HG03342 (cell line): ENCODE measurements at regions not wholly inside any gene's neighbourhood (a gene's known extent, or its start where the extent isn't known, plus 50 kb on each side); places are given as distances from the start of the nearest gene placed in this dataset.
"Not testable (repeated sequence)": the region's sequence is repeated elsewhere in the genome, so short reads cannot be mapped to it uniquely, and the experiment has no call there.

Source experiments
- ATAC-seq: cut with Tn5 transposase; IDR thresholded peaks from one replicate; pipeline ENCODE4 v1.9.1; 2021; ENCODE audit warnings: mild to moderate bottlenecking, moderate library complexity; ENCODE audit not compliant: unreplicated experiment

DNA sequence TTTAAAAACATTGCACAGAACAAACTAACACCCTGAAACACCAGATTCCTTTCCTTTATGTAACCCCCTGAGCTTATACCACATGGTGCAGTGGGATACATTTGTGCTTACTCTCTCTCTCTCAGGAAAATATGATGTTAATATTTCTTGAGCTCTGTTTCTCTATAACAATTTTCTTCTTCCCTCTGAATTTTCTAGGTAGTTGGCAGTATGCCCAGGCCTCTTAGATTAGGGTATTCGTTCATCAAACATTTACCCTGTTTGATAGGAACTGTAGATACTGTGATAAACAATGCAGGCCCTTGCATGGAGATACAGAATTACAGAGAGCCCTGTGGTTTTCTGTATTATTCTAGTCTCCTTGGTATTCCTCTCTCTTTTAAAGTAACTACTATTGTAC, 567.8 kb downstream of the IPMK start:
- ATAC-seq = no peak

DNA sequence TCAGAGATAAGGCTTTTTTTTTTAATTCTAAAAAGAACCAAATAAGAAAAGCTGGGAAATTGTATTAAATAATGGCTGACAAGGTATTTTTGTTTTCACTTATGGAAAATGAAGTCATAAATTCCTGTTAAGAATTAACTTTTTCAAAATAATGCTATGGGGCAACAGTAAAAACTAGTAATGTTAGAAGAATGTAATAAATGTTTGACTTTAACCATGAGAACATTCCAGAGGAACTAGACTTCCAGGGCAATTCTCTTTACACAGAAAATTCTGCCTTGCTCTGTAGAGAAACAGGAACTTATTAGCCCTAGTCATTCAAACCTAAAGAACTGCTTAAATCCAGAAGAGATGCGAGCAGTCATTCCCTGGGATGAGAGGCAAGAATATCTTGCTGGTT, 571.1 kb downstream of the IPMK start:
- no peak for ATAC-seq

DNA sequence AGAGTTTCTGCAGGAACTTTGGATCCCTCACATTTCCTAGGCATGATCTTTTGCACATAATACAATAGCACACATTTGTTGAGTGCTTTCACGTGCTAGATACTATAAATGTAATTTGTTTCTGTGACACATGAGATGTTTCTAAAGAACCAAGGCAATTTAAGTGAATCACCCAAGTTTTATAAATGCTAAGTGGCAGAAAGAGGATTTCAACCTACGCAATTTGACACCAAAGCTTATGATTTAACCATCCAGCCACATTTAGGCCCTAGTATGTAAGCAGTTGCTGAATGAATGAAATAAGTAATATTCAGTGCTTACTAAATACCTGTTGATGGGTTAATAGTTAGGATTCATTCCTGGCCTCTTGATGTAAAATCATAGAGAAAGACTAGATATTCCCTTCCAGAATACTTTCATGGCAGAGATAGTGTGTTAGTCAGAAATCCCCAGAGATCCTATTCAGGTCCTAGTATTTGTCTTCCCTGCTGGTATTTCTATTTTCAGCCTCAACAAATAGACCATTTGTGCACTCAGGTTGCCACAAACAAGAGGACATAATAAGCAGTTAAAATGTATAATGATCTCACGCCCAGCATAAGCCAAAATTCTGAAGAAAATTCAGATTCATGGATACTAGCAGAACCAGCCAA, 572.6 kb downstream of the IPMK start:
- ATAC-seq = no peak

DNA sequence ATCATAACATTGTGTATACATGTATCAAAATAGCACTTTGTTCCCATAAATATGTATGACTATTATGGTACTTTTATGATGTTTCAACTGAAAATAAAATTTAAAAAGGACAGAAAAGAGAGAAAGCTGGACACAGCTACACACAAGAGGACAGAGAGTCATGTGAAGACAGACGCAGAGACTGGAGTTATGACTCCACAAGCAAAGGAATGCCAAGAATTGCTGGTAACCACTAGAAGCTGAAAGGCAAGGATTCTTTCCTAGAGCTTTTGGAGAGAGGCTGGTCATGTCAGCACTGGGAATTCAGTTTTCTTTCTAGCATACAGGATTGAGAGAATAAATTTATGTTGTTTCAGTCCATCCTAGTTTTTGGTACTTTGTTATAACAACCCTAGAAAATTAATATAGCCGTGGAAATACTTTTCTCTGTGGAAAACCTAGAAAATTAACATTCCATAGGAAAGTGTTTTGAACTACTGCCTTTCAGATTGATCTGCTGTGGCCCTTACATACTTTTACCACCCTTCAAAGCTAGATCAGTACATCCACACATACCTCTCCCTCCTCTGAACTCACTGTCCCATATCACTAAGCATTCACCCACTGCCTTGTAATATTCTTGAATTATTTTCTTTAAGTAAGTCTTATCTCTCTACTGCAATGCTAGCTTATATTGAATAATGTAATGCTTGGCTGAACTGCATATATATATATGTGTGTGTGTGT, 575.3 kb downstream of the IPMK start:
- no peak for ATAC-seq

DNA sequence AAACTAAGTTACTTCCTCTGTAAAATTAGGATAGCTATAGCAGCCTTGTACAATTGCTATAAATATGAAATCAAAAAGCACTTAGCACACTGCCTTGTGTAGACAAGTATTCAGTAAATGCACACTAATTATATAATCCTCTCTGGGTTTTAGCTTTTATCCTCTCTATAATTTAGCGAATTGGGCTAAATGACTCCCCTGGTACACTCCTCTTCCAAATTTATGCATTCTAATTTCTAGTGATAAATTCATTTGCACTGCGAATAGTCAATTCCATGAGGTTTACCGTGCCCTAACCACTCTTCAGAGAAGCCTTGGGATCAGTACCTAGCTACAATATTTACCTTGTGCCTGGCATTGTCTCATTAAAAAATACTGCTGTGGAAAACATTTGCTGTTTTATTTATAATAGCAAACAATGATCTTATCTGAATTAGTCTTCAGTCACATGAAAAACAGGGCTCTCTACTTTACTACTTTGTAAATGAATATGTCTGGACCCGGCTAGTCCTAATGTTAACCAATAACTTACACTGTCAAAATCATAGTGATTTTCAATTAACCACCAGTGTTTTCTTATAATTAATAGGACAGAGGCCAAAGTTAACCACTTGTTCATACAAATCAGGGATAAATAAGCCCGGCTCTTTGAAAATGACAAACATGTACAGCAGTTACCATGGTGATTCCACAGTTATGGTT, 577.9 kb downstream of the IPMK start:
- ATAC-seq = no peak

DNA sequence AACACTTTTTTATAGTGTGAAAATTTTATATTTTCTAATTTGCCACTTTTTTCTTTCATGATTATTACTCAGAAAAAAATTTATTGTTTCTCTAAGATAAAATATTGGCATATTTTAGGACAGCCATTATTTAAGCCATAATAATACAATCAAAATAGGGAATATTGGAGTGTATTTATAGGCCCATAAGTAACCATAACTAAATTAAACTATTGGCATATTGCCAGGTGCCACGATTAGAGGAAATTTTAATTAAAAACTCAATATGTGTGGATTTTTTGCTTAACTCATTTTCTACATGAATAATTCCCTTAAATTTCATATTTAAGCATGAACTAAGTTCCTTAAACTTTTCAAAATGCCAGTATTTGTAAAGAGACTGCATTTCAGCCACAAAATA, 587.8 kb downstream of the IPMK start:
- no peak for ATAC-seq

DNA sequence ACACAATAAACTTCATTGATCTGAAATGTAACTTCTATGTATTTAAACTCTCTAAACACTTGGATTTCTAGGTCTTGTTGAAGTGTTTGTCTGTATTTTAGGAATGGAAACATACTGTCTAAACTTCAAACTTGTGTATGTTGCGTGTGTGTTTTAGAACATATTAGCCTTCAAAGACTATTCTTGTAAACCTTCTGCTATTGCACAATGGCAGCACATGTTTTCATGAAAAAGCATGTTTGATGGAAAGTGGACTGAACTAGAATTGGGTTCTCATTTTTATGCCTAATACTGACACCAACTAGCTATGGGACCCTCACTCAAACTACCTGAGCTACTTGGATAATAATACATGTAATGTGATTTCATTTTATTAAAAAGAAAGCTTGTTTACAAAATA, 592.6 kb downstream of the IPMK start:
- ATAC-seq = no peak

DNA sequence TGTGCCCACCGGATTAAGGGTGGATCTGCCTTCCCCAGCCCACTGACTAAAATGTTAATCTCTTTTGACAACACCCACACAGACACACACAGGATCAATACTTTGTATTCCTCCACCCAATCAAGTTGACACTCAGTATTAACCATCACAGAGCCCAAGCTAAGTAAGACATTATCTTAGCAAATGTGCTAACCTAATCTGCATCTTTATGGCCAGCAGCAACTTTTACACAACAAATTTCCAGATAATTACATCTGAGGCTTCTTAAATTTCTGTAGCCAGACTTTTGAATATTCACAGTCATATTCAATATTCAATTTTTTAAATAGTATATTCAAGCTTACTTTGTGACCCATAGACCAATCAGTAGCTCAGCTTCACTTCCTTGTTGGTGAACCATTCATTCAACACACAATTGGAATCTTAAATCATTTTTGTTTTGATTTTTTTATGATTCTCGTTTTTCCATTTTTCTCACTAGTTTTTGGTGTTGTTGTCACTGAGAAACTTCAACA, 594.2 kb downstream of the IPMK start:
- no peak for ATAC-seq

DNA sequence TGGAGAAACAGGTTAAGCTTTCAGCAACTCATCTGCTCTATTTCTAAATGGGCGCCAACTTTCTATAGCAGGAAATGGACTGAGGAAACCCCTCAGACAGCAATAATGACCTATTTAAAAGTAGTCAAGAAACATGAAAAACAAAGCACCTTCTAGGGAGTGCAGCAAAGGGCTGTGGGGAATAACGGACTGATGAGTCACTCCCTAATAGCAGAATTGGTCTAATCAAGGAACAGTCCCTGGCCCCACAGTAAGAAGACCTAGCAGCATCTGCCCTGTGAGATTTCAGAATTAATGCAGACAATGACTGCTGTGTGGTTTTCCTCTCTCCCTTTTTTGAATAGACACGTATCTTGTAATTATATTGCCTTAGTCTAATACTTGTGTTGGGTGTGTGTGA, 602.9 kb downstream of the IPMK start:
- no peak for ATAC-seq

DNA sequence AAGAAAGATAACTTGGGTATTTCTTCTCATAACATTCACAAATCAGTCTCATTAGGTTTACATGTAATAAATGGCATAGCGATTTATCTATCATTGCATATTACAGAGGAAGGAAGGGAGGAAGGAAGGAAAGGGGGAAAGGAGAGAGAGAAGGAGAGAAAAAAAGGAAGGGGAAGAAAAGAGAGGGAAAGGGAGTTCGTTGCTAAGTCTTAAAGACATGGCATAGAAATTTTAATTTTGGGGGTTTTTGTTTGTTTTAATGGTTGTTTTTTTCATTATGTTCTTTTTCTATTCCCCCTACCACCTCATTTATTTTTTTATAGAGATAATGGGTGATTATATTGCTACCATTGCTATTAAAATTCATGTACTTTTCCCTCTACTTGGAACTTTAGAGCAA, 604.3 kb downstream of the IPMK start:
- ATAC-seq = no peak

DNA sequence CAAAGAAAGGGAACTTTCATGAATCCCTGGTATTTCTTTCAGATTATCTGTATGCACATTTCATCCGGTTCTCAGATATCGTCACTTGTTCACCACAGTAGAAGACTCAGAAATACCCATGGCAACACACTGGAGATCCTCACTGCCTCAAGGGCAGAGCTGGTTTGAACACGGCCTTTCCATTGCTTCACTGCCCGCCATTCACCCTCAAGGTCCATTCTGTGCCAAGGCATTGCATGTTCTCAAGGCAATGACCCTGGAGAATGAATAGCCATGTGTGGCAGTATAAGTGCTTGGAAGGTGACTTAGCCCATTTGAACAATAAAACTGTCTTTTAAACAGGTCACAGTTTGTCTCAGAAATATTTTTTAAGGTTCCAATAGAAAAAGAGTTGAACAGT, 606.5 kb downstream of the IPMK start:
- ATAC-seq = no peak

DNA sequence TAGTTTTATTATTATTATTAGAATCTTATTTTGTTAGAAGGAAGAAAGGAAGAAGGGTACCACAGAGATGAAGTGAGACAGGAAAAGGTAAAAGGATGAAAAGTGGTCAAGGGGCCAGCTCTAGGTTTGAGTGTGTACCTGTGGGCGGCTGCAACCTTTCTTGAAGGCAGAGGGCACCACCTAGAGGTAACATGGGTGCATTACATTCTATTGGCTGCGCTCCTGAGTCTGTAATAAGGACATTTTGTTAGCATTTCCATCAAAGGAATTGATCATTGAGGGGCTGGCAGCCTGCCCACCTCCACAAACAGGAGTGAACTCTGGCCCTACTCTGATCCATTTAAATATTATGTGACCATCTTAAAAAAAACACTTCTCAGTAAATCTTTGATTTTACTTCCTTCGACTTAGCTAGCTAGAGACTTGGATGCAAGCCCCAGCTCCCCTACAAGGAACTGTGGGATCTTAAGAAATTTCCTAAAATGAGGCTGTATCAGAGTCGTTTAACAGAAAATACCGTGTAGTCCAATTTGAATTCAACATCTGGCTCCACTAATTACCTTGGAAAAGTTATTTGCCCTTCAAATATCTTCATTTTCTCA, 610.4 kb downstream of the IPMK start:
- ATAC-seq = peak; percentile 96

DNA sequence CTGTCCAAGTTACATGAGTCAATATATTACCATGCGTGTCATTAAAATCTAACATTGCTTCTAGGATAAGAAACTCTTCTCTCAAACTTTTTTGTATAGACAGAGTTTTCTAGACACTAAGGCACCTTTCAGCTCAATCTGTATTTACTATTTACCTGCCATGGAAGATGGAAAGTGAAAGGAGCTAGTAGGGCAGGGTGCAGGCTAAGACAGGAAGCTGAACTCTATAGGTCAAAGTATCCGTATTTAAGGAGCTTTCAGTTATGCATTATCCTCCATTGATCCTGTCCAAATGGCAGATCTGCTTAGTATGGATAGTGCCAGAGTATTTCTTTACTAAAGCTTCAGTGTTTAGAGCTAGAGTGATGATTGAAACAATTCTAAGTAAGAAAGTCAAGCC, 612.8 kb downstream of the IPMK start:
- ATAC-seq = no peak

DNA sequence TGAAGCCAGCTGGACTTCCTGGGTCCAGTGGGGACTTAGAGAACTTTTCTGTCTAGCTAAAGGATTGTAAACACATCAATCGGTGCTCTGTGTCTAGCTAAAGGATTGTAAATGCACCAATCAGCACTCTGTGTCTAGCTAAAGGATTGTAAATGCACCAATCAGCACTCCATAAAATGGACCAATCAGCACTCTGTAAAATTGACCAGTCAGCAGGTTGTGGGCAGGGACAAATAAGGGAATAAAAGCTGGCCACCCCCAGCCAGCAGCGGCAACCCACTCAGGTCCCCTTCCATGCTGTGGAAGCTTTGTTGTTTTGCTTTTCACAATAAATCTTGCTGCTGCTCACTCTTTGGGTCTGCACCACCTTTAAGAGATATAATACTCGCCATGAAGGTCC, 622.6 kb downstream of the IPMK start:
- not testable (repeated sequence) for ATAC-seq

DNA sequence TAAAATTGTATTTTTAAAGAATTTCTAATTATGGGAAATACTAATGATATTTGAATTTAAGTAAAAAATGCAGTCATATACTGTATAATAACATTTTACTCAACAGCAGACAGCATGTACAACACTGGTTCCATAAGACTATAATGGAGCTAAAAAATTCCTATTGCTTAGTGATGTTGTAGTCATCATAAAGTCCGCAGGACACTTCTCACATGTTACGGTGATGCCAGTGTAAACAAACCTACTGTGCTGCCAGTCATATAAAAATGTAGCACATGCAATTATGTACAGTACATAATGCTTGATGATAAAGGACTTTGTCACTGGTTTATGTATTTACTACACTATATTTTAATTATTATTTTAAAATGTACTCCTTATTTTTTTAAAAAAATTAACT, 629.3 kb downstream of the IPMK start:
- ATAC-seq = no peak

DNA sequence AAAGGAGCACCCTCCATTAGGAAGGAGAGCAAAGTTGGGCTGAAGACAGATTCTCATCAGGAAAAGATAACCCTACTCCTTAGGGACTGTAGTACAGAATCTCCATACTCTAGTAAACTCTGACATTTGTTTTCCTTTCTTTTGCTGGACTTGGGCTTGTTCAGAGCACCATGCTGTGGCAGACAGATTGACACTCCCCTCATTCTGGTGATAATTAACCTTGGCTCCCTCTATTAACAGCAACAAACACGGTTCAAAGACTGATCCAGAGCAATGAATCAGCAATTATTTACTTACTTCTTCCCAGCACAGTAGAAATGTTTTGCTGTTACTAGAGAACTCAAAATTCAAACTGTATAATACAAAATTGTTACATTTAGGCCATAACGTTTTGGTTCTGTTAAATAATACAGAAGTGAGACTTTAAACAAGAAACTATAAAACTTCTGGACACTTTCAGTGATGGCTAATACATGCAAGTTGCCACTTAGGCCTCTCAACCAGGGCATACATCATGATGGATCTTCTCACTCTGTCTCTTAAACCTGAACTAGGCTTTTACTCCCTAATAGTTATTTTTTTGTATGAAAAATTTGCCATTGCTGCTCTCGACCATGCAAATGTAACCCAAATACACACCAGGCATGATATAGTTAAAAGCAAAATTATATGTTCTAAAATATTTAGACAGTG, 639.0 kb downstream of the IPMK start:
- peak; percentile 67 for ATAC-seq

DNA sequence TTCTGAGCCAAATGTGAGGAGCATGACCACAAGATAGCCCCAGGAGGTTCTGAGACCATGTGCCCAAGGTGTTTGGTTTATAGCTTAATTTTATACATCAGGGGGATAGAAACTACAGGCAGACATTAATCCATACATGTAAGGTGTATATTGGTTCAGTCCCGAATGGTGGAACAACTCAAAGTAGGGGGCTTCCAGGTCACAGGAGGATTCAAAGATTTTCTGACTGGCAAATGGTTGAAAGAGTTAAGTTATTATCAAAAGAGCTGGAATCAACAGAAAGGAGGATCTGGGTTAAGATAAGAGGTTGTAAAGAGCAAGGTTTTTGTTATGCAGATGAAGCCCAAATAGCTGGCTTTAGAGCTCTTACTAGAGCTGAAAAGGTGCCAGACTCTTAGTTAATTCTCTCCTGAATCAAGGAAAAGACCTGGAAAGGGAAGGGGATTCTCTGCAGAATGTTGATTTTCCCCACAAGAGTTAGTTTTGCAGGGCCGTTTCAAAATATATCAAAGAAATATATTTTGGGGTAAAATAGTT, 640.0 kb downstream of the IPMK start:
- no peak for ATAC-seq

DNA sequence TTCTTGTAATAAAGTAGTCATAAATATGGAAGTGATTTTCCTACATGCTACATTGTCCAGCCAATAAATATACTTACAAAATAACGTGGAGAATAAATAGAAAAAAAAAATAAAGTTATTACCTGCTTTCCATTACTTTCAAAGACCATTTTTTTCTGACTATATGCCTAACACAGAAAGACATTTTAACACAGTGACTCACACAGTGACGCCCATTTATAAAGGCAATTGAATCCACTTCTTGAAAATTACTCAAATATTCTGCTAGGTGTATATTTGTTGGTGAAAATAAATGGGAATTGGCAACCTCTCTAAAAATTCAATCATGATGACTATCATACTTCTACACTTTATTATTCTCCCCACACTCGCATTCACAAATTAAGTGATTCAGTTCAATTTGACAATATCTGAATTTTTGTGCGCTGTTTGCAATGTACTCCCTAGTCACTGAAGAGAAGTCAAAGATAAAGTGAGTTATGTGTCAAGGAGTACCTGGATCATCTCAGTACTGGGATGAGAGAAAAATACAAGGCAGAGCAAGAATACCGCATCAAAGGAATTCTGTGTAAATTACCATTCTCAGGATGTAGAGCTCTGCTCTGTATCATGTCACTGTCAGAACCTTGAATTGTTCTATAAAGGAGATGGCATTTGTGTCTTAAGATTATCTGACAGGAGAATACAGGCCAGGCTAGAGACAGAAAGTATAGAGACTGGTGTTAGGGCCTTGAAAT, 642.7 kb downstream of the IPMK start:
- no peak for ATAC-seq

DNA sequence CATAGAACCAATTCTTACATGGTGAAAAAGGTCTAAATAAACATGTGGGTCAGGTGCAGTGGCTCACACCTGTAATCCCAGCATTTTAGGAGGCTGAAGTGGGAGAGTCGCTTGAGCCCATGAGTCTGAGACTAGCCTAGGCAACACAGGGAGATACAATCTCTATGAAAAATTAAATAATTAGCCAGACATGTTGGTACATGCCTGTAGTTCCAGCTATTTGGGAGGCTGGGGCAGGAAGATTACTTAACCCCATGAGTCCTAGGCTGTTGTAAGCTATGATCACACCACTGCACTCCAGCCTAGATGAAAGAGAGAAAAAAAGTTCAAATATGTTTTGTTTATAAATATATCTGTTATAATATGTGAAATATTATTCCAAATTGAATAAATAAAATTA, 643.6 kb downstream of the IPMK start:
- ATAC-seq = no peak

DNA sequence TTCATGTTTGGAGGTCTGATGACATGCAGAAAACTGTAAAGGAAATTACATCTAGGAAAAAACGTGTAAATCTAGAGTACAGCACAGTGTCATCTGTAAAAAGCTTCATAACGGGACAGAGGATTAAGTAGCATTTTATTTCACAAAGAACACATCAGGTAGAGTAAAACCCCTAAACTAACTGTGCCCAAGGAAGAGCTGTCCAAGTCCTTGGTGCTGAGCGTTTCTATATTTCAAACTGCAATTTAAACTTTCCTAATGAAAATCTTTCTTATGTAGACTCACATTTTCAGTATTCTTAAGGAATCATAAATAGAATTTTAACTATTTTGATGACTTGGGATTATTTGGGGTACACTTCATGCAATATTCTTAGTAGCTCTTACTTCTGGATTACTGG, 646.2 kb downstream of the IPMK start:
- no peak for ATAC-seq
